ENCODE measurements at regions not wholly inside any gene's neighbourhood (a gene's known extent, or its start where the extent isn't known, plus 50 kb on each side); places are given as distances from the start of the nearest gene placed in this dataset.
"Not testable (repeated sequence)": the region's sequence is repeated elsewhere in the genome, so short reads cannot be mapped to it uniquely, and the experiment has no call there.

DNA sequence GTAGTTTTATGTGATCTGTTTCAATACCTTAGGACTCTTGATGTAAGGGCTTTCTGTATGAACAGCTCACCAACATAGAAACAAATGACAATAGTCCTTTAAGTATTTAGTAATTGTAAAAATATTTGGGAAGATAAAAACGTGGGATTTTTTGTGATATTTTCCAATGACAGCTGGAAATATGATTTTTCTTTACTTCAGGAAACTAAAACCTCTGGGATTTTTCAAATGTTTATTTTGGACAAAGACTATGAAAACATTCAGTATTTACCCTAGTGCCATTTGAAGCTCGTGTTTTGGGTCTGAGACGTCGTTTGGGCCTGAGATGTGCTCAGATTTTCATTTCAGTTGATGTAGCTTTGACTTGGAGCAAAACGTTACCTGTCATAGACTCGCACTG lies 240.0 kb downstream of the BMP4 start:
- Histone ChIP-seq H3K79me2 (no peaks in the 10 kb centered on the region), H3K9me3 (ENCODE audit: control insufficient read depth, low read length) (no peaks in the 10 kb centered on the region), H3K36me3 (ENCODE audit: control insufficient read depth, insufficient read depth, low read length) (no peaks in the 10 kb centered on the region), H3K4me2 (ENCODE audit: low read length) (no peak overlapping the region), H2AFZ (no peak overlapping the region), H3K4me1 (no peaks in the 10 kb centered on the region), H3K9ac (no peak overlapping the region), H3K27me3 (ENCODE audit: control insufficient read depth, insufficient read depth, low read length) (no peaks in the 10 kb centered on the region), H3K4me3 (ENCODE audit: low read depth, low read length) (no peak overlapping the region), H3K27ac (no peak overlapping the region)
- TF ChIP-seq, protein P1, sequence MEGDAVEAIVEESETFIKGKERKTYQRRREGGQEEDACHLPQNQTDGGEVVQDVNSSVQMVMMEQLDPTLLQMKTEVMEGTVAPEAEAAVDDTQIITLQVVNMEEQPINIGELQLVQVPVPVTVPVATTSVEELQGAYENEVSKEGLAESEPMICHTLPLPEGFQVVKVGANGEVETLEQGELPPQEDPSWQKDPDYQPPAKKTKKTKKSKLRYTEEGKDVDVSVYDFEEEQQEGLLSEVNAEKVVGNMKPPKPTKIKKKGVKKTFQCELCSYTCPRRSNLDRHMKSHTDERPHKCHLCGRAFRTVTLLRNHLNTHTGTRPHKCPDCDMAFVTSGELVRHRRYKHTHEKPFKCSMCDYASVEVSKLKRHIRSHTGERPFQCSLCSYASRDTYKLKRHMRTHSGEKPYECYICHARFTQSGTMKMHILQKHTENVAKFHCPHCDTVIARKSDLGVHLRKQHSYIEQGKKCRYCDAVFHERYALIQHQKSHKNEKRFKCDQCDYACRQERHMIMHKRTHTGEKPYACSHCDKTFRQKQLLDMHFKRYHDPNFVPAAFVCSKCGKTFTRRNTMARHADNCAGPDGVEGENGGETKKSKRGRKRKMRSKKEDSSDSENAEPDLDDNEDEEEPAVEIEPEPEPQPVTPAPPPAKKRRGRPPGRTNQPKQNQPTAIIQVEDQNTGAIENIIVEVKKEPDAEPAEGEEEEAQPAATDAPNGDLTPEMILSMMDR (IDR thresholded peaks at IDR 0.05), result no peak

DNA sequence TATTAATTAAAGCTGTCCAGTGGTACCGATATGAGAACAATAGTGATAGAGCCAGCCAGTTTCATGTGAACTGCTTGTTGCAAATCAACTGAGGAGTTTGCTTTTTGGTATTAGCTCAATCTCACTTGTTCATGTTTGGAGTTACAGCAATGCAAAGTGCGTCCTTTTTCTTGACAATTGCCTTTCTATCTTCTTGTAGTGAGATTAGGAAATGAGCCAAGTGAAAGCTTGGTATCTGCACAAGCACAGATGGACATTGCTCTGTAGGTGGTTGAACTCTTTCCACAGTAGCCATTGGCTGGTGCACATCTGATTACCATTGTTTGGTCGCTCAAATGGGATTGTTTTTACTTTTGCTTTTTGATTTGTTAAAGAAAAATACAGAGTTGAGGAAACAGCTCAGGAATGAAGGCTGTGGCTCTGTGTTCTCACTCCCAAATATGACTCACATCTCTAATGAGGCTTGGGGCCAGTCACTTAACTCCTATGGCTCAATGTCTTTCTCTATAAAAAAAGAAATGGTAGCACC lies 241.4 kb downstream of the BMP4 start:
- no peaks in the 10 kb centered on the region for H3K4me1 ChIP-seq
- H3K27ac ChIP-seq, result no peak overlapping the region
- TF ChIP-seq, protein P1 (IDR thresholded peaks at IDR 0.05), result no peak

DNA sequence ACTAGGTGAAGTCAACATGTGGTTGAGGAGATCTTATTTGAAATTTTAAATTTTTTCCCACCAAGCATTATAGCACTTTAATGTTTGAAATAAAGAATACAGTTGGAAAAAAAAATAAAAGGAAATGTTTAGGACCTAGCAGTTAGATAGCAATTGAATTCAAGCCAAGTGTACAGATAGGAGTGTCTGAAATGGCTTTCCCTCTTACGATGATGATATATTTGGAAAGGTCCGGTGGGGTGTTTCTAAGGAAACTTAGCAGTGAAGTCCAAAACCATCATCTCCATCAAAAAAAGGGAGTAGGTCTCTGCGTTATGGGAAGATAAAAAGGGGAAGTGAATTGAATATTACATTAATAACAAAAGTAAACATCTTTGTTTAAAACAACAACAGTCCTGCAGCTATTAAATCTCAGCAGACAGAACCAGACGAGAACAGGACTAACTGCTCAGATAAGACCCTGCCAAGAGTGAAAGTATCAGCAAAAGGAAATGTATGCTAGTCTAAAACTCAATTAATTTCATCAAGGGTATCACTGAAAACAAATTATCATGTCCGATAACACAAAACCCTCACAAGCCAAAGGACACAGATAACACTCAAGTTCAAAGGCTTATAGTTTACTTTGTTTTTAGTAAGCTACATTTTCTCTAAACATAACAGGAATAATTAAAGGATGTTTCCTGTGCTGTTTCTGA lies 242.0 kb downstream of the BMP4 start:
- no peaks in the 10 kb centered on the region for H3K36me3 ChIP-seq (ENCODE audit: control insufficient read depth, insufficient read depth, low read length)
- TF ChIP-seq, protein P1 (IDR thresholded peaks at IDR 0.05), result no peak
- H3K9me3 ChIP-seq (ENCODE audit: control insufficient read depth, low read length), result no peaks in the 10 kb centered on the region
- no peaks in the 10 kb centered on the region for H3K79me2 ChIP-seq
- no peak overlapping the region for H3K9ac ChIP-seq
- no peaks in the 10 kb centered on the region for H3K4me1 ChIP-seq
- no peak overlapping the region for H3K27ac ChIP-seq
- no peaks in the 10 kb centered on the region for H3K27me3 ChIP-seq (ENCODE audit: control insufficient read depth, insufficient read depth, low read length)
- no peak overlapping the region for H3K4me2 ChIP-seq (ENCODE audit: low read length)
- H3K4me3 ChIP-seq (ENCODE audit: low read depth, low read length), result no peak overlapping the region
- H2AFZ ChIP-seq, result no peak overlapping the region

More for the DNA sequence above, 241.4 kb downstream of the BMP4 start:
- Histone ChIP-seq H3K4me3 (ENCODE audit: low read depth, low read length) (no peak overlapping the region), H2AFZ (no peak overlapping the region), H3K4me2 (ENCODE audit: low read length) (no peak overlapping the region), H3K79me2 (no peaks in the 10 kb centered on the region), H3K9ac (no peak overlapping the region), H3K27me3 (ENCODE audit: control insufficient read depth, insufficient read depth, low read length) (no peaks in the 10 kb centered on the region), H3K9me3 (ENCODE audit: control insufficient read depth, low read length) (no peaks in the 10 kb centered on the region), H3K36me3 (ENCODE audit: control insufficient read depth, insufficient read depth, low read length) (no peaks in the 10 kb centered on the region)

DNA sequence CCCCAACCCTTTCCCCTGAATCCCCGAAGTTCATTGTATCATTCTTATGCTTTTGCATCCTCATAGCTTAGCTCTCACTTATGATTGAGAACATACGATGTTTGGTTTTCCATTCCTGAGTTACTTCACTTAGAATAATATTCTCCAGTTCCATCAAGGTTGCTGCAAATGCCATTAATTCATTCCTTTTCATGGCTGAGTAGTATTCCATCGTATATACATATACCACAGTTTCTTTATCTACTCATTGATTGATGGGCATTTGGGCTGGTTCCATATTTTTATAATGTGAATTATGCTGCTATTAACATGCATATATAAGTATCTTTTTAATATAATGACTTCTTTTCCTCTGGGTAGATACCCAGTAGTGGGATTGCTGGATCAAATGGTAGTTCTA lies 243.7 kb downstream of the BMP4 start:
- H3K36me3 ChIP-seq (ENCODE audit: control insufficient read depth, insufficient read depth, low read length); H3K79me2 ChIP-seq; H3K4me1 ChIP-seq; H3K9ac ChIP-seq; H3K9me3 ChIP-seq (ENCODE audit: control insufficient read depth, low read length); H3K27ac ChIP-seq; H3K27me3 ChIP-seq (ENCODE audit: control insufficient read depth, insufficient read depth, low read length); H3K4me3 ChIP-seq (ENCODE audit: low read depth, low read length); H2AFZ ChIP-seq; H3K4me2 ChIP-seq (ENCODE audit: low read length): not testable (repeated sequence)

DNA sequence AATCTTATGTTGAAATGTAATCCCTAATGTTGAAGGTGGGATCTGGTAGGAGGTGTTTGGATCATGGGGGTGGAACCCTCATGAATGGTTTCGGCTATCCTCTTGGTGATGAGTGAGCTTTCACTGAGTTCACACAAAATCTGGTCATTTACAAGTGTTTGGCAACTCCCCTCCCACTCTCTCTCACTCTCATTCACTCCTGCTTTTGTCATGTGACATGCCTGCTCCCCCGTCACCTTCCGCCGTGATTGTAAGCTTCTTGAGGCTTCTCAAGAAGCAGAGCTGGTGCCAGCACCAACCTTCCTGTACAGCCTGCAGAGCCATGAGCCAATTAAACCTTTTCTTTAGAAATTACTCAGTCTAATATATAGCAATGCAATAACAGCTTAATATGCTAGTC lies 245.4 kb downstream of the BMP4 start:
- no peak overlapping the region for H3K9ac ChIP-seq
- H3K4me1 ChIP-seq, result no peaks in the 10 kb centered on the region
- H3K36me3 ChIP-seq (ENCODE audit: control insufficient read depth, insufficient read depth, low read length), result no peaks in the 10 kb centered on the region
- H3K27me3 ChIP-seq (ENCODE audit: control insufficient read depth, insufficient read depth, low read length), result no peaks in the 10 kb centered on the region
- no peaks in the 10 kb centered on the region for H3K79me2 ChIP-seq
- H3K27ac ChIP-seq, result no peak overlapping the region
- TF ChIP-seq, protein P1 (IDR thresholded peaks at IDR 0.05), result no peak
- no peak overlapping the region for H2AFZ ChIP-seq
- no peak overlapping the region for H3K4me3 ChIP-seq (ENCODE audit: low read depth, low read length)
- H3K9me3 ChIP-seq (ENCODE audit: control insufficient read depth, low read length), result no peaks in the 10 kb centered on the region
- no peak overlapping the region for H3K4me2 ChIP-seq (ENCODE audit: low read length)
